AG08396 (cell line): ENCODE measurements at regions not wholly inside any gene's neighbourhood (a gene's known extent, or its start where the extent isn't known, plus 50 kb on each side); places are given as distances from the start of the nearest gene placed in this dataset.

Source experiments
- DNase-seq: peaks from one replicate; pipeline ENCODE4 v3.0.0; 2012; ENCODE audit warnings: low spot score, mixed read lengths

DNA sequence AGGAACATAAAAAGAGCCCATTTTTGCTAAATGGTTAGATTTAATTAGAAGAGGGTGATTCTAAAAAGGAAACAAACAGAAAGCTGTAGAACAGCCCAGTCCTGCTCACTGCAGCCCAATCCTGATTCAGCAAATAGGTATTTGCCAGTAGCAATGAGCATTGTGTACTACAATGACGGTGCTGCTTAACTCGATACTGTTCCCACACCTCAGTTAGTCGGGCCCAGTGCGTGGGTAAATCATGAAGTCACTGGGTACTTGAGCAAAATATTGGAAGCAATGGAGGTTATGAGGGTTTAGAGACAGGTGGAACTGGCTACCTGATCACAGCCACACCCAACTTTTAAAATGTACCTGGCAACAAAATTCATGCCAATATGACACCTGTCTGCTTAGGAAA, 101.5 kb upstream of the ADGRL2 start:
- no peak for DNase-seq

DNA sequence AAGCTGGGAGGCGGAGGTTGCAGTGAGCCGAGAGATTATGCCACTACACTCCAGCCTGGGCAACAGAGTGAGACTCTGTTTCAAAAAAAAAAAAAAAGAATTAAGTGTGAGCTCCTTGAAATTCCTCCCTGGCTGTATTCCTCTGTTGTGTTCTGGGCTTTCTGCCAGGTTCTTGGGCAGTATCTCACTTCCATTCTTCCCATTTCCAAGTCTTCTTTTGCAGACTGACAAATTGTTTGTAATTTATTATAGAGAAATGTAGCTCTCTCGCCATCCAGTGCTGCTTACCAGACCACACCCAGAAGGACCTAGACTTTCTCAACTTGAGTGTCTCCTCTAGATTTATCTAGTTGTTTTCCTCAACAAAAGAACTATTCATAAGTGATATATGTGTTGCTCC, 105.0 kb upstream of the ADGRL2 start:
- DNase-seq, result no peak

DNA sequence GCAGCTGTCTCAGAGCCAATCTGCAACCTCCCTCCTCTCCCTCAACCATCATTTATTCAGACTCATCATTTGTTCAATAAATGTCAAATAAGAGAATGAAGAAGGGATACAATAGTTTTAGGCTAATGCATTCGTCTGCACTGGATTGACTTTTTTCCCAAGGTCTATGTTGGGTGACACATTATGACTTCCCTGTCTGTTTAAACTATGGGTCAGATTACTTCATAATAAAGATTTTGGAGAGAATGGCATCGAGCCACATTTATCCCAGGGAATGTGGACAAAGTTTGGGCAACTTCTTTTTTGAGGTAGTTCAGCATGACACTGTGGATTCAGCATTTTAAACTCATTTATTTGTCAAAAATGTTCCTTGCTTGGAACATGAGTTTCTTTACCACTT, 107.4 kb upstream of the ADGRL2 start:
- no peak for DNase-seq

DNA sequence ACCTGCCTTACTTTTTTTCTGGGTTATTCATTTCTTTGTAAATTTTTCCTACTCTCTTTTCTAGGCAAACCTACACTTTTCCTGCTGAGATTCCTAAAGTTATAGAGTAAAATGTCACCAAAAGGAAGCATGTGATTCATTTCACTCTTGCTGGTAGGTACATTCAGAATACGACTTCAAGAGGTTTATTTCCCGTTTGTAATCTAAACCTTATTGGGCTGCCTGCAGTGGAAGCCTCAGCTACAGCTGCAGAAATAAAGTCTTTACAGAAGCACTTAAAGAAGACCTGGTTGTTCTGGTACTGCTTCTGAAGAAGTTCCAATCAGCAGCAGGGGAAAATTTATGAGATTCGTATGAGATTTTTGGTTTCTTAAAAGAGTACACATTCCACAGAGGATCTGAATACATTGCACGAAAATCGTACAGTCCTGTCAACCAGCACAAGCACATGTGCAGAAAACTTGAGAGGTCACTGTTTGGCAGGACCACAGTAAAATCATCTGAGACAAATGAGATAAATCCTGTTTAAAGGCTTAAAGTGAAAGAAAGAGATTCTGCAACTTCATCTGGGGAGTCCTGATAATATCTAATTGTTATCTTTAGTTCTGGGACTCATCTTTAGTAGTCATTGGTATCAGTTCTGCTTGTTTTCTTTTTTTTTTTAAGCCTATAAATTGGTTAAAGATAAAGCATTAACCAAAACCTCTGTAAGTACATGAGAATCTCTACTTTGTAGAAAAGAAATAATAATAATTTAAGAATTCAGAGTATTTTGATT, 109.9 kb upstream of the ADGRL2 start:
- no peak for DNase-seq

DNA sequence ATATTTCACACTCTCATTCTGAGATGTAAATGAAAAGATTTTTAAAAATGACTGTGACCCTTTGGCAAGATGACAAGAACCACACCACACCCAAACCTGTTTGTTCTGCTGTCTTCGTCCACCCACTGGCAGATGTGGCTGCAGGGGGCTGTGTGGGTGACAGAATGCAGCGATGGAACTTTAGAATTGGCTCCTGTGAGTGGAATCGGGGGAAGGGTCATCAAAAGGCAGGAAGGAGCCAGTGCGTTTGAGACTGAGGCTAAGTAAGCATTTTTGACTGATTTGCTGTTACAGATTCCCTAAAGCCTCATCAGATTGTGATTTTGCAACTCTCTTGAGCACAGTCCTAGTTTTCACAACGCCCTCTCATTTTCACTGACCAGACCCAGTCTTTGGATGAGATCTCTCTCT, 111.2 kb upstream of the ADGRL2 start:
- DNase-seq, result peak; percentile 49

DNA sequence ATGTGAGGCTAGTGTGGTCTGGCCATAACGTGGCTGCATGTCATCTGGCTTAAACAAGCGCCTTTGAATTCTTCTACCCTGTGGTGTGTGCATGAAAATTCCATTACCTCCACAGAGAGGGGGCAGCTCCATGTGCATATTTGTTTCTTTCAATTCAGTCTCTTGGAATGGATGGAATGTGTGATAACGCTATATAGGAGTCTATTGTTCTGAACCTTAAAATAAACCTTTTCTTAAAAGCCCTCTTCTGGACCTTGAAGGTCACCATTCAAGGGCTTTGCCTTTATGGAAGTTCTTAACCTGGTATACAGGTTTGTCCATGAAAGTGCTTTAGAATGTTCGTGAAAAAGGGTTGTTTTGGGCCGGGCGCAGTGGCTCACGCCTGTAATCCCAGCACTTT, 118.2 kb upstream of the ADGRL2 start:
- no peak for DNase-seq

DNA sequence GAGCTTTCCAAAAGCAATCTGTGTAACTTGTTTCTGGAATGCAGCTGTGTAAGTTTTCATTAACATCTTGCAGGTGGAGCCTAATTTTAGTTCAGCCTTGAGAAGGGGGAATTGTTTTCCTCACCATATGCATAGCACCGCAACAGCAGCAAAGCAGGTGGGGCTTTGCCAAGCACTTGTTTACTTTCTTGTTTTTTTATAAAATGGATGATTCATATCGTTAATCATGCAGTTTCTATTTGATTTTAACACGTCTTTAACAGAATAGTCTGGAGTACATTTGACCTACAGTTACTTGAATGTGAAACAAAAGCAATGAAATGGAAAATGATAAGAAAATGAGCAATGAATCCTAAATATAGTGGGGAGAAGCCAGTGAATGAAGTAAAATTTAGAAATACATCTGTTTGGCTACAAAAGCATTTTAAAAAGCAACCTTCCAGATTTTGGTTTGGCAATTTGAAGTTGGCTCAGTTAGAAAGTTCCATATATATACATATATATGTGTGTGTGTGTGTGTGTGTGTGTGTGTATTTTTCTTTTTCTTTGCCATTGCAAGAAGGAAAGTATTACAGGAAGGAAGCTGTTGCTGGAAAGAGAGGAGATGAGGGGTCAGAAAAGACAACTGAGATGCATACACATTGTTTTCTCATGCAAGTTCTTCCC, 119.0 kb upstream of the ADGRL2 start:
- no peak for DNase-seq

DNA sequence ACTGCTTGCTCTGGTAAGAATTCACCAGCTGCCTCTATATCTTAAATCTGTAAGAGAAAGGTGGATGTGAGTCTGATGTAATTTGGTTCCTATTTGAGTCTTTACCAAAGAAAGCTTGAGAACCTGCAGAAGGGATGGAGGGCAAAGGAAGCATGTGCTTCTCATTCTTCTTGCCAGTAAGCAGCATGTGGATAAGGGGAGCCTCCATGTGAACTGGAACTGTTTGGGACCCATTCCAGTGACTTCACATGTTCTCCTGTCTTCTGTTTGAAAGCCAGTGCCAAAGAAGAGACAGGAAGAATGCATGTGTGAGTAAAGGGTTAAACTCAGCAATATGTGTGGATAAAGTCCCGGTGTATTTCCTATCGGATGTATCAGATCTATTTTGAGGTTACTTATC, 119.6 kb upstream of the ADGRL2 start:
- DNase-seq, result no peak

DNA sequence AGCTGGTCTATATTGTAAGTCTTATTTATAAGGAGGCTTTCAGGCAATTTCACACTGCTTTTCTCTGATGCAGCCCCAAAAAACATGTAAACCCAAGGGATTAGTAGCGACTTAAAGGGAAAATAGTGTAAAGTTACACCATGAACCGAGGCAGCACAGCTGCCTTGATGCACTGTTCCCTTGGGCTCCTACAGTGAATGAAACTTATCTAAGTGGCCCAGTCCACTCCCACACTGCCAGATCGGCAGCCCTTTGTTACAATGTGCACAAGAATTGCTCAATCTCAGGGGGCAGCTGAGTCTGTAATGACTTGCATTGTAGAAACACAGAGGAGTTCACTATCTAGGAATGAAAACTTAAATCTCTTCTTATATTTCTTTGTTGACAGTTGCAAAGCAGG, 120.8 kb upstream of the ADGRL2 start:
- DNase-seq, result no peak

DNA sequence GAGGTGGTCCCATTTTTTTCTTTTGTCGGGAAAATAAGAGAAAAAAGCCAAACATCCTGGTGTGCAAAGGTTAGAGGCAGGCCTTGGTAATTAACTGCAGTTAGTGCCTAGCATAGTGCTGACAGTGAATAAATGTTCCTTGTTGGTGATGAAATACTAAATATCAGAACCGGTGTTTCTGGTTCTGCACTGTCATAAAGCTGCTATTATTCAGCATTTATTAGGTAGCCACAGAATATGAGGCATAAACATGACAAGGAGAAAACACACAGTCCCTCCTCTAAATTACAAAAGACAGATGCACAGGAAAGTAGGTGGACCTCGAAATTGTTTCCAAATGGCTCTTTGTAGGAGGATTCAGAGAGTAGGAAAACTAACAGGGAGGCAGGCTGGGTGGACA, 122.0 kb upstream of the ADGRL2 start:
- no peak for DNase-seq

DNA sequence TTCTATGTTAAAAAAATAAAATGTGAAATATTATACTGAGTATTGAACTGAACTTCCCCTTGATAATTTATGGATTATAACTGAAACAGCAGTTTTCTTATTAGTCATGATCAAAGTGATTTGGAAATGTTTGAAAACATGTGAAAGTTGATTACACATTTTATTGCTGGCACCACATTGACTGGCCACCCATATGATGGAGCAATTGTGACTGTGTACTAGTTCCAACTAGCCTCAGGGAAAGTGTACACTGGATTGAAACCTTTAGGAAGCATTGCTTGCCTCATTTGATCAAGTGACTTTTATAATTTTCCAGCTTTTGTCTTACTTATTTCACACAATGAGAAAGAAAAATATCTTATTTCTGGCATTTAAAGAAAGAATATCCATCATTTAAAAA, 128.0 kb upstream of the ADGRL2 start:
- no peak for DNase-seq

DNA sequence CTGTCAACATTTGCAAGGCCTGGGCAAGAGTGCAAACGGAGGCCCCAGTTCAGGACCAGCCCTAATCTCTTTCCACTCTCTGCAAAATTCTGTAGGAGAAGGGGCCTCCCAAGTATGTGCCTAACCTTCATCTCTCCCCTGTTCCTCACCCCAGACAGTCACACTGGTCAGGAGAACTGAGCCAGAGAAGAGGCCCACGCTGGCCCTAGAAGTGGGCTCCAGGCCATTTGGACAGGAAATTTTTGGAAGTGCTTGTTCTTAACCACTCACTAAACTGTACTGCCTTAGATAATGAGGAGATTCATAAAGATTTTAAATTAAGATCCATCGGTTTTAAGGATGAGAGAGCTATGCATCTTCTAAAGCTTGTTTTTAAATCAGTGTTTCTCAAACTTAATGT, 129.7 kb upstream of the ADGRL2 start:
- no peak for DNase-seq

DNA sequence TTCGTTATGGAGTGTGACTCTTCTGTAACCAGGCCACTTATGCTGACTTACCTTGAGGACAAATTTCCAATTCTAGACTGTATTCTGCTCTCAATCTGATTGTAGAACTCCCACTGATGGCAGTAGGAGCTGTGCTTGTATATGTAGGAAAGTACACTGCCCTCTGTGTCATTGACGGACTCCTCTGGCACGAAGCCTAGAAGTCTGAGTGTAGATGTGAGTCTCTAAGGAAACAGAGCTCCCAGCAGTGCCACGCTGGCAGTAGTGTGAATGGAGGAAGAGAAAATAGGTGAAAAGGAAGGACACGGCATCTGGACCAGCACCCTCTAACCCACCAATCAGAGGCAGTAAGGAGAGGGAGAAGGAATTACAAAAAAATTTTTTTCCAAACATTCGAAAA, 130.4 kb upstream of the ADGRL2 start:
- DNase-seq, result peak; percentile 72

DNA sequence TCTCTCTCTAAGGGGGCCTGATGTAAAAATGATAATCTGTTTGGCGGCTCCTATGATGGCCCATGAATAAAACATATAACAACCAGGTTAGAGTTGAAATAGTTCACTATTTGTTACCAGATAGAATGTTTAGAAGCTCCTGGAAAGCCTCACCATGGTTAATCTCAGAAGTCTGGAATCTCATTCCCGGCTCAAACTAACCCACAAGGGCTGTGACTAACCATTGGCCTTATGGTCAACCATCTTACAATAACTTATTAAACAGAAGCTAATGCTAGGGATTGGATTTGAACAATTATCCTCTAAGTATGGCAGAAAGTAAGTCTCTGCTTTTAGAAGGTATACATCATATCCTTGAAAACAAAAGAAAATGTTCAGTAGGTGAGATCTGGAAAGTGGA, 134.1 kb upstream of the ADGRL2 start:
- DNase-seq, result no peak

DNA sequence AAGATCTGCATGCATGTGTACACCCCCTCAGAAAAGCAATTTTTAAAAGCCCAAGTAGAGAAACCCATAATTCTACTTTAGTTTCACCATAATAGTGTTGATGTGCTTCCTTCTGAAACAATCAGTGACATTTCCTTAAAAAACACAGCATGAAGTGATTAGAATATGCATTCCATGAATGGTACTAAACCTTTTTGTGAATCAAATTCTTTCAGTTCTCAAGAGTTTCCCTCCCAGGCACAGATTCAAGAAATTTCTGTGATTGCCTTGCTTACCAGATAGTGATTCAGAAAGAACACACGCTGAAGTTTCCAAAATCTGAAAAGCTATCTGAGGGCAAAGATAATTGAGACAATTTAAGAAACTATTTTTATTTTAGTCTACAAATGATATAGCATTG, 136.4 kb upstream of the ADGRL2 start:
- DNase-seq, result no peak

DNA sequence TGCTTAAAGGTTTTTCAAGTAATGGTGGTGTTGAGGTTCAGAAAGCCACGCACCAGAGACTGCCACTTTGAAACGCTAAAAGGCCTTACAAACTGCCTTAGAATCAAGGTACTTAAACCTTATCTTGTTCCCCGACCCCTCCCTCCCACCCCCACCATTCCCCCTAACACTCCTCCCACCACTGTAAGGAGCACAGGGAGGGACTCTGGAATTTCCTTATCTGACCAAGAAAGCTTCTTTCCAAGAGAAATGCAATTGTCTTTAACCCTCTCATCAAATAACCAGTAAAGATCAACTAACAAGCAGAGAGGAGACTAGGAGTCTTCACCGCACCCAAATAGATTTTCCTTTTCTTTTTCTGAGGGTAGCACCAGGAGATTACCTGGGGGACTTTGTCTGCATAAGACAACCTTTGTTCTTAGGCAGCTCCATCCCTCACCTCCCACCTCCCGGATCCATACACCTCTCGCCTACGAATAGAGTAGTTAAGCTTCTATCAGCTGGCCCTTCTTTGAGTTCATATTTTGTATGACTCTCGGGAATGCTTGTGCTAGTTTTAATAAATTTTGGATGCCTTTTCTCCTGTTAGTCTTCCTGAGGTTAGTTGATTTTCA, 137.7 kb upstream of the ADGRL2 start:
- DNase-seq, result no peak

DNA sequence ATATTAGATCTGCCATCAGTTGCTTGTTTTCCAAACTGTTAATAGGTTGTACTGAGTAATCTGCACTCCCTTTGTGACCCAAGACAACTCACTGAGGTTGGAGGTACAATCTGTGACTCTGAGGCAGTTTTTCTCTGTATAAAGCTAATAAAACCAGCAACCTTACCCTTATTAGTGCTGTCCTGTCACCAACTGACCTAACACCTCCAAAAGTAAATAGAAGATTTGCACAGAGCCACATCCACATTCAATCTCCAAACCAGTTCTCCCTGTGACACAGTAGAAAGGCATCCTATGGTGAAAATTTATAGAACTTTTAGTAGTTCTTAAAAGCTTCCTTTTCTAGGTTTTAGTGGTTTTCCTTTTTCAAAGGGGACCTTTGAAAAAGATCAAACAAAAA, 140.4 kb upstream of the ADGRL2 start:
- DNase-seq, result no peak

DNA sequence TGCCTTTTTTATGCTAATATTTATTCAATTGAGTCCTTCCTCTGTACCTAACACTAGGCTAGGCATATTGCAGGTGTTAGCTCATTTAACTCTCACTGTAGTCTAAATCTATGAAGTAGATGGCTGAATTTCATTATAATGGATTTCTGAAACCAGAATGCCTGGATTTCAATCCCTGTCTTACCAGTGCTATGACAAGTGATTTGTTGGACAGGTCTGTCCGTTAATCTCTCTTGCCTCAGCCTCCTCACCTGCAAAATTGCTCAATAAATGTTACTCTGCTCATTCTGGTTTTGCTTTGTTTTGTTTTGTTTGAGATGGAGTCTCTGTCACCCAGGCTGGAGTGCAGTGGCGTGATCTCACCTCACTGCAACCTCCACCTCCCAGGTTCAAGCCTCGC, 146.1 kb upstream of the ADGRL2 start:
- no peak for DNase-seq

DNA sequence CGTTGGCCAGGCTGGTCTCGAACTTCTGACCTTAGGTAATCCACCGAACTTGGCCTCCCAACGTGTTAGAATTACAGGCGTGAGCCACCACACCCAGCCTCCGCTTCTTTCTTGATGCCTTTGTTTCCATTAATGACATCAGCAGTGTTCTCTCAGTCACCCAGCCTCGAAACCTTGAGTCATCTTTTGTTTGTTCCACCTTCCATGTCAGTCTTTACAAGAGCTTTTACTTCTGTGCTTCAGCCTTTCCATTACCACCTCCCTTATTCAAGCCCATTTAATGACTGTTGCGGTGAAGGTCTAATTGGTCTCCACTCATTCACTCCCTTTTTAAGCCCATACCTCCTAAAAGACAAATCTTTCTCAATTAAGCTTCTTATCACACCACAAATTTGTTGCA, 146.6 kb upstream of the ADGRL2 start:
- DNase-seq, result no peak

DNA sequence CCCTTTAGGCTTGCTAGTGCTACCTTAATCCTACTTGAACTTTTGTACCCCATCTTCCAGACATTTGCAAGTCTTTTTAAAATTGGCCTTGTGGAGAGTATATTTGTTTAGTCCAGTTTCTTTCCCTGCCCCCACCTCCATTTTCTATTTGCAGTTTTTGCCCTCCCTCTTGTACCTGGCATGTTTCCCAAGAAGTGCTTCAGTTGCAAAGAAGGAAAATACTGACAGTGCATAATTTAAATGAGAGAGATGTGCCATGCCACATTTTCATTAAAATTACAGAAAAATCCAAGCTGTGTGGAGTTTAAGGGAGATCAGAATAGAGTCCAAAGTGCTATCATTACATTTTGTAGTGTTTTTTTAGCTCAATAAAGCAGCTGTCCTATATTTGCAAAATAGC, 150.0 kb upstream of the ADGRL2 start:
- no peak for DNase-seq

DNA sequence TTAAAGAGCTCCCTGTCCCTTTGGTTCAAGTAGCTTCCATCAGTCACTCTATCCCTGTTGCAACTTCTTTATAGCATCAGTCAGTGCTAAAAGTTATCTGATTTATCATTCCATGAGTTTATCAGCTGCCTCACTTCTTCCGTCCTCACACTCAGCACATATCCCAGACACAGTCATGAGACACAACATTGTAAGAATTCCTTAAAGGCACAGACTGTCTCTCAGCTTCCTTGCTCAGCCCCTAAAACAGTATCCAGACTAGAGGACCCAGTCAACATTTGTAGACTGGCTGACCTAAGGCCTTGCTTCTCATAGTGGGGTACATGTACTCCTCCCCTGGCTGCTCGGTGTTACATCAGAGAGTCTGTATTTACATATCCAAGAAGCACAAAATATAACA, 164.9 kb upstream of the ADGRL2 start:
- DNase-seq, result no peak

DNA sequence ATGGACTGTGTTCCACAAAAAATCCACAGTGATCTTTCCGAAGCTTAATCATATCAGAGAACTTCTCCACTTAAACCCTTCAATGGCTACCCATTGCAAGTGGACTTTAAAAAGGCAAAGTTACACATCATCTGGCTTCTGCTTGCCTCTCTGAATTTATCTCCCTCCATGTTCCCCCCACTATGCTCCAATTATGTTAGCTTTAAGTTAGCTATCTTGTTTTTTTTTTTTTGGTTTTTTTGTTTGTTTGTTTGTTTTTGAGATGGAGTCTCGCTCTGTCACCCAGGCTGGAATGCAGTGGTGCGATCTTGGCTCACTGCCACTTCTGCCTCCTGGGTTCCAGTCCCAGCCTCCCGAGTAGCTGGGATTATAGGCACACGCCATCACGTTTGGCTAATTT, 166.4 kb upstream of the ADGRL2 start:
- no peak for DNase-seq

DNA sequence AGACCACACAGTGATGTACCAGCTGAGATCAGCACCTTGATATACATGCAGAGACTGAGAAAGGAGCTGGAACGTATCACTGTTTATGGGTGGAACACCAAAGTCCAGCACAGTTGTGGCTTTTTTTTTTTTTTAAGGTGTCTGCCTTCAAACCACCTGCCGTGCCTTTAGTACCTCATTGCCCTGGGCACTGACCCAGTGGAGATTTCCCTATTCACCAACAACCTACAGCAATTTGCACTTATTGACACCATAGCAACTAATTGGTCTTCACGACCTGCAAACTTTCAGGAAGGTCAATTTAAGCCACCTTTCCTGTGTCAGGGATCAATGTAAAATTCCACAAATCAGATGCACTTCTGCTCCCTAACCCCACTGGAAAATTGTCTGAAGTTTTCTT, 181.6 kb upstream of the ADGRL2 start:
- no peak for DNase-seq

DNA sequence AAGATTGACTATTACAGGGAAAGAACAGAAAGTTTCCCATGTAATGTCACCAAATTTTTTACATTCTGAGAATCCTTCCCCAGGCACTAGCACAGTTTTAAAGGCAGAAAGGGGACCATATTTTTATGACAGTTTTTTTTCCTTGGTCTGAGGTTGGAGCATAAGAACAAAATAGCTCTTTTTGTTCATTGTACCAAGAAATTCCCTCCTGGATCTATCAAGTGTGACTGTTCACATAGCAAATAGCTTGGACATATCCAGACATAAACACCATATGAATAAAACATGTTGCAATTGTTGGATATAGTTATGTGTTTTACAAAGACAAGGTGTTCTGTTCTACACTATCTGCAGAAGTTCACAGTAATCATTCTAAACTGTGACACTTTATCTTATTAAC, 182.4 kb upstream of the ADGRL2 start:
- no peak for DNase-seq
